ENCODE measurements at regions not wholly inside any gene's neighbourhood (a gene's known extent, or its start where the extent isn't known, plus 50 kb on each side); places are given as distances from the start of the nearest gene placed in this dataset.

DNA sequence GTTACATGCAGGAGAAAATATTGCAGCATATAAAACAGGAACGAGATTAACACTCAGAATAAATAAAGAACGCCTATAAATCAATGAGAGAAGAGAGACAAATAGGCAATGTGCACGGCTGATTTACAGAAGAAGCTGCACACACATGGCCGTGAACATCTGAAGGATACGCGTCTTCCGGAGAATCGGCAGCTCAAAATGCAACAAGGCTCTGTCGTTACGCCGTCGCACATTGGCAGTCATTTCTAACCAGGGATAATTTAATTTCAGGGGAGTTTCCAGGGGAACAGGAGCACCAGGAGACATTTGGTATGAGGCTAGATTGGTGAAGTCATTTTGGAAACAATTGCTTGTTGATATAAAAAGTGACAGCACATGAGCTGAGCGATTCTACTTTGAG lies 745.2 kb downstream of the BRD1 start:
- H3K27ac ChIP-seq (ENCODE audit: poor library complexity, severe bottlenecking) = no peak overlapping the region
- ATAC-seq (ENCODE audit: low read depth) (no peak), DNase-seq (ENCODE audit: low spot score) (no peak)
- H3K4me3 ChIP-seq (ENCODE audit: severe bottlenecking) = no peak overlapping the region
- H3K27me3 ChIP-seq (ENCODE audit: insufficient read depth, poor library complexity, severe bottlenecking) = no peaks in the 10 kb centered on the region
- TF ChIP-seq, protein P1, sequence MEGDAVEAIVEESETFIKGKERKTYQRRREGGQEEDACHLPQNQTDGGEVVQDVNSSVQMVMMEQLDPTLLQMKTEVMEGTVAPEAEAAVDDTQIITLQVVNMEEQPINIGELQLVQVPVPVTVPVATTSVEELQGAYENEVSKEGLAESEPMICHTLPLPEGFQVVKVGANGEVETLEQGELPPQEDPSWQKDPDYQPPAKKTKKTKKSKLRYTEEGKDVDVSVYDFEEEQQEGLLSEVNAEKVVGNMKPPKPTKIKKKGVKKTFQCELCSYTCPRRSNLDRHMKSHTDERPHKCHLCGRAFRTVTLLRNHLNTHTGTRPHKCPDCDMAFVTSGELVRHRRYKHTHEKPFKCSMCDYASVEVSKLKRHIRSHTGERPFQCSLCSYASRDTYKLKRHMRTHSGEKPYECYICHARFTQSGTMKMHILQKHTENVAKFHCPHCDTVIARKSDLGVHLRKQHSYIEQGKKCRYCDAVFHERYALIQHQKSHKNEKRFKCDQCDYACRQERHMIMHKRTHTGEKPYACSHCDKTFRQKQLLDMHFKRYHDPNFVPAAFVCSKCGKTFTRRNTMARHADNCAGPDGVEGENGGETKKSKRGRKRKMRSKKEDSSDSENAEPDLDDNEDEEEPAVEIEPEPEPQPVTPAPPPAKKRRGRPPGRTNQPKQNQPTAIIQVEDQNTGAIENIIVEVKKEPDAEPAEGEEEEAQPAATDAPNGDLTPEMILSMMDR (IDR thresholded peaks at IDR 0.05; ENCODE audit: poor library complexity, severe bottlenecking) = no peak
- H3K4me1 ChIP-seq (ENCODE audit: insufficient read depth, poor library complexity, severe bottlenecking) = no peaks in the 10 kb centered on the region
- H3K36me3 ChIP-seq (ENCODE audit: low read depth) = no peaks in the 10 kb centered on the region
- no peaks in the 10 kb centered on the region for H3K9me3 ChIP-seq (ENCODE audit: severe bottlenecking)

DNA sequence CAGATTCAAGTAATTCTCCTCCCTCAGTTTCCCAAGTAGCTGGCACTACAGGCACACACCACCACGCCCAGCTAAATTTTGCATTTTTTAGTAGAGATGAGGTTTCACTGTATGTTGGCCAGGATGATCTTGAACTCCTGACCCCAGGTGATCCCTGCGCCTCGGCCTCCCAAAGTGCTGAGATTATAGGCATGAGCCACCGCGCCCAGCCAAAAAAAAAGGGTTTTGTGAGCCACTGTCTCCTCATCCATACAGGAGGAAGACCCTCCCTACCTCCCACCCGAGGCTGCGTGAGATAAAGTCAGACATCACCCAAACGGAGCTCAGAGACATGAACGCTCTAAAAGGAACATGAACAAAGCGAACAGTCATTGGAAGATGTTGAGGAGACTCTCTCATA lies 745.7 kb downstream of the BRD1 start:
- H3K9me3 ChIP-seq (ENCODE audit: severe bottlenecking) = no peaks in the 10 kb centered on the region
- no peak overlapping the region for H3K27ac ChIP-seq (ENCODE audit: poor library complexity, severe bottlenecking)
- no peak overlapping the region for H3K4me3 ChIP-seq (ENCODE audit: severe bottlenecking)
- H3K27me3 ChIP-seq (ENCODE audit: insufficient read depth, poor library complexity, severe bottlenecking) = no peaks in the 10 kb centered on the region
- DNase-seq (ENCODE audit: low spot score) (no peak), ATAC-seq (ENCODE audit: low read depth) (no peak)
- TF ChIP-seq, protein P1 (IDR thresholded peaks at IDR 0.05; ENCODE audit: poor library complexity, severe bottlenecking) = no peak
- H3K36me3 ChIP-seq (ENCODE audit: low read depth) = no peaks in the 10 kb centered on the region
- no peaks in the 10 kb centered on the region for H3K4me1 ChIP-seq (ENCODE audit: insufficient read depth, poor library complexity, severe bottlenecking)

DNA sequence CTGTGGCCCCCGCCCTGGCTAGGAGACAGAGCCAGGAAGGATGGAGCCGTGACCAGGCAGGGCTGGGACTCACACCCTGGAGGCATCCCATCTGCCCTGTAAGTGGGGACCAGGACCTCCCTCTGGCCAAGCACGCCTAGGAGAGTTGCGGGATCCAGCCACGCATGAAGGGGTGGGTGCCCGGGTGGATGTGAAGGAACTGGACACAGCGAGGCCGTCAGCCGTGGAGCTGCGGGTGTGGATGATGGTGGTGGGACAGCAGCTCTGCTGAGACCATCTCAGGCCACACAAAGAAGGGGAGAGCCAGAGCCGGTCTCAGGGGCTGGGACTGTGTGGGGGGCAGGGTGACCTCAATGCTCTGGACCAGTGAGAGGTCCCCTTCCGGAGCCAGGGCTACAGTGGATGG lies 746.4 kb downstream of the BRD1 start:
- ATAC-seq (ENCODE audit: low read depth) (no peak), DNase-seq (ENCODE audit: low spot score) (no peak)
- Histone ChIP-seq H3K4me1 (ENCODE audit: insufficient read depth, poor library complexity, severe bottlenecking) (no peaks in the 10 kb centered on the region), H3K36me3 (ENCODE audit: low read depth) (no peaks in the 10 kb centered on the region), H3K4me3 (ENCODE audit: severe bottlenecking) (no peak overlapping the region), H3K27me3 (ENCODE audit: insufficient read depth, poor library complexity, severe bottlenecking) (no peaks in the 10 kb centered on the region), H3K9me3 (ENCODE audit: severe bottlenecking) (no peaks in the 10 kb centered on the region), H3K27ac (ENCODE audit: poor library complexity, severe bottlenecking) (no peak overlapping the region)
- TF ChIP-seq, protein P1 (IDR thresholded peaks at IDR 0.05; ENCODE audit: poor library complexity, severe bottlenecking) = no peak

DNA sequence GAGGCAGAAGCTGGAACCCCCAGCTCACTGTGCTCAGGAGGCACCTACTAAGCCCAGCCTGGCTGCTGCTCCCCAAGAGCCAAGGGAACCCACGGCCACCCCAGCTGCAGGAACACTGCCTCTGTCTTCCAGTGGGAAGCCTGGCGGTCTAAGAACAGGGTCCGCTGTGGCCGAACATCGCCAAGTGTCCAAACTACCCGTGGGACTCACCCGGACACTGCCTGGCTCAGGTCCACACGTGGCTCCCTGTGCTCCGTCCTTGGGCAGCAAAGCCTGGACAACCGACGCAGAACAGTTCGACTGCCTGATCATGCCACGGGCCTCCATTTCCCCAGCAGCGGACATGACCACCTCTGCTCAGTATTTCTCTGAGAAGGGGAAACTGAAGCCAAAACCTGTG lies 747.0 kb downstream of the BRD1 start:
- no peak for ATAC-seq (ENCODE audit: low read depth)
- Histone ChIP-seq H3K27me3 (ENCODE audit: insufficient read depth, poor library complexity, severe bottlenecking) (no peaks in the 10 kb centered on the region), H3K4me3 (ENCODE audit: severe bottlenecking) (no peak overlapping the region), H3K4me1 (ENCODE audit: insufficient read depth, poor library complexity, severe bottlenecking) (no peaks in the 10 kb centered on the region), H3K27ac (ENCODE audit: poor library complexity, severe bottlenecking) (no peak overlapping the region), H3K9me3 (ENCODE audit: severe bottlenecking) (no peaks in the 10 kb centered on the region), H3K36me3 (ENCODE audit: low read depth) (no peaks in the 10 kb centered on the region)
- DNase-seq (ENCODE audit: low spot score) = no peak
- TF ChIP-seq, protein P1 (IDR thresholded peaks at IDR 0.05; ENCODE audit: poor library complexity, severe bottlenecking) = no peak

DNA sequence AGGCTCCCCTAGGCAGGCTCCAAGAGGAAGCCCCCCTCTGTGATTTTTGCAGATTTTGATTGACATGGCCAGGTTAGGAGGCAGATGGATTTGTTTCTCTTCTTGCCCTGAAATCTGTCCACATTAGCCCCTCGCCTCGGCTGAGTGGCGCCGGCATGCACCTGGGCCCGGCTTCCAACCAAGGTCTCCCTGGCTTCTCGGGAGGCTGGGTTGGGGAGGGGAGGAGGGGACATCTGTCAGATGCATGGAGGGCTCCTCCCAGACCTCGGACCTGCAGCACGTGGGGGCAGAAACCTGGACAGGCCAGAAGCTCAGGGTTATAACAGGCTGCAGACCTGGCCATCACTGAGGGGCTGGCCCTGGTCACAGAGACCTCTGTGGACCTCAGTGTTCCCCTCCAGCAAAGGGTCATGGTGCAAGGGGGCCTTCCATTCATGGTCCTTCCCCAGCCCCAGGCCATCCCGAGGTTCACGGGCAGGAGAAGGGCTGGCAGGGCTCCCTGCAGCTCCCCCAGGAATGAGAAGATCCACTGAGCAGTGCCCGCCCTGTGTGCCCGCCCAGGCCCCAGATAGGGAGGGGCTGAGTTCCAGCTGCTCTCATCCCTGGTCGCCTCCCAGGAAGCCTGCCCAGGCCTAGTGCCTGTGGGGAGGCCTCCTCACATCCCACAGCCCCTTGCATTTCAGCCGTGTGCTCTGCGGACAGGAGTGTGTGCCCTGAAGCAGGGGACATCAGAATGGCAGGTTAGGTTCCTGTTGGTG lies 747.8 kb downstream of the BRD1 start:
- H3K4me1 ChIP-seq (ENCODE audit: insufficient read depth, poor library complexity, severe bottlenecking) = no peaks in the 10 kb centered on the region
- no peak for ATAC-seq (ENCODE audit: low read depth)
- H3K36me3 ChIP-seq (ENCODE audit: low read depth) = no peaks in the 10 kb centered on the region

More for the DNA sequence above, 747.8 kb downstream of the BRD1 start:
- no peak overlapping the region for H3K27ac ChIP-seq (ENCODE audit: poor library complexity, severe bottlenecking)
- no peaks in the 10 kb centered on the region for H3K9me3 ChIP-seq (ENCODE audit: severe bottlenecking)
- no peak for DNase-seq (ENCODE audit: low spot score)
- no peak overlapping the region for H3K4me3 ChIP-seq (ENCODE audit: severe bottlenecking)
- H3K27me3 ChIP-seq (ENCODE audit: insufficient read depth, poor library complexity, severe bottlenecking) = no peaks in the 10 kb centered on the region
- TF ChIP-seq, protein P1 (IDR thresholded peaks at IDR 0.05; ENCODE audit: poor library complexity, severe bottlenecking) = no peak
